HG02678 (cell line): ENCODE measurements at regions not wholly inside any gene's neighbourhood (a gene's known extent, or its start where the extent isn't known, plus 50 kb on each side); places are given as distances from the start of the nearest gene placed in this dataset.

Source experiments
- ATAC-seq: cut with Tn5 transposase; IDR thresholded peaks from one replicate; pipeline ENCODE4 v1.9.1; 2021; ENCODE audit warnings: mild to moderate bottlenecking, moderate library complexity; ENCODE audit not compliant: unreplicated experiment

- ATAC-seq: no peak
Observed at GRCh38 chr4:34766935-34767334, 1477.4 kb downstream of the ARAP2 start.

- no peak for ATAC-seq
Observed at GRCh38 chr4:34767407-34767806, 1476.9 kb downstream of the ARAP2 start.

- ATAC-seq: no peak
Observed at GRCh38 chr4:34771632-34772031, 1472.7 kb downstream of the ARAP2 start.

- ATAC-seq: no peak
Observed at GRCh38 chr4:34790131-34790530, 1454.2 kb downstream of the ARAP2 start.

- ATAC-seq: no peak
Observed at GRCh38 chr4:34791209-34791608, 1453.1 kb downstream of the ARAP2 start.

GRCh38 chr4:34800953-34801352, 1443.4 kb downstream of the ARAP2 start:
- no peak for ATAC-seq

GRCh38 chr4:34814266-34814665, 1430.0 kb downstream of the ARAP2 start:
- no peak for ATAC-seq

GRCh38 chr4:34824515-34824914, 1419.8 kb downstream of the ARAP2 start:
- no peak for ATAC-seq

GRCh38 chr4:34826660-34827059, 1417.7 kb downstream of the ARAP2 start:
- no peak for ATAC-seq

- no peak for ATAC-seq
Observed at GRCh38 chr4:34845926-34846325, 1398.4 kb downstream of the ARAP2 start.

GRCh38 chr4:34850421-34850820, 1393.9 kb downstream of the ARAP2 start:
- no peak for ATAC-seq

- ATAC-seq: no peak
Observed at GRCh38 chr4:34850968-34851367, 1393.3 kb downstream of the ARAP2 start.

- no peak for ATAC-seq
Observed at GRCh38 chr4:34851411-34851810, 1392.9 kb downstream of the ARAP2 start.

- no peak for ATAC-seq
Observed at GRCh38 chr4:34854451-34854850, 1389.9 kb downstream of the ARAP2 start.

- ATAC-seq: no peak
Observed at GRCh38 chr4:34861666-34862065, 1382.6 kb downstream of the ARAP2 start.

GRCh38 chr4:34878961-34879360, 1365.4 kb downstream of the ARAP2 start:
- no peak for ATAC-seq

GRCh38 chr4:34880246-34880645, 1364.1 kb downstream of the ARAP2 start:
- ATAC-seq: no peak

- ATAC-seq: no peak
Observed at GRCh38 chr4:34891892-34892291, 1352.4 kb downstream of the ARAP2 start.

GRCh38 chr4:34893382-34893781, 1350.9 kb downstream of the ARAP2 start:
- ATAC-seq: no peak

GRCh38 chr4:34920032-34920431, 1324.3 kb downstream of the ARAP2 start:
- ATAC-seq: no peak

- no peak for ATAC-seq
Observed at GRCh38 chr4:34921391-34921790, 1322.9 kb downstream of the ARAP2 start.

GRCh38 chr4:34922325-34922724, 1322.0 kb downstream of the ARAP2 start:
- no peak for ATAC-seq

GRCh38 chr4:34932591-34932990, 1311.7 kb downstream of the ARAP2 start:
- ATAC-seq: no peak

- no peak for ATAC-seq
Observed at GRCh38 chr4:34935739-34936138, 1308.6 kb downstream of the ARAP2 start.
